ENCODE measurements at regions not wholly inside any gene's neighbourhood (a gene's known extent, or its start where the extent isn't known, plus 50 kb on each side); places are given as distances from the start of the nearest gene placed in this dataset.
"Not testable (repeated sequence)": the region's sequence is repeated elsewhere in the genome, so short reads cannot be mapped to it uniquely, and the experiment has no call there.

DNA sequence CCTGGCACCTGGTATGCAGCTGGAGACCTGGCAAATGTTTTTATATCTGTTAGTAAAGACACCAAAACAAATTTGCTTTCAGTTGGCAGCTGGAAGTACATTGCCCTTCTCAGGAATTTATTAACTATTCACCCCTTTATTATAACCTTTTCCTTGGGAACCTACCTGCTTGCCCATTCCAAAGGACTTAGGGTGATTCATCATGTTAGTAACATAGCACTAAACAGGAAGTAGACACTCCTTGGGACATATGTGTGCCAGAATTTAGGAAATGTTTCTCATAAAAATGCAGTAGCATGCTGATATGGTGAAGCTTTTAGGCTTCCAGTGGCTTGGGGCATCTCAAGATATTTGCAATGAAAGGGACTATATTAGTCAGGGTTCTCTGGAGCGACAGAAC lies 184.2 kb downstream of the DMAC1 start:
- no peak for DNase-seq

DNA sequence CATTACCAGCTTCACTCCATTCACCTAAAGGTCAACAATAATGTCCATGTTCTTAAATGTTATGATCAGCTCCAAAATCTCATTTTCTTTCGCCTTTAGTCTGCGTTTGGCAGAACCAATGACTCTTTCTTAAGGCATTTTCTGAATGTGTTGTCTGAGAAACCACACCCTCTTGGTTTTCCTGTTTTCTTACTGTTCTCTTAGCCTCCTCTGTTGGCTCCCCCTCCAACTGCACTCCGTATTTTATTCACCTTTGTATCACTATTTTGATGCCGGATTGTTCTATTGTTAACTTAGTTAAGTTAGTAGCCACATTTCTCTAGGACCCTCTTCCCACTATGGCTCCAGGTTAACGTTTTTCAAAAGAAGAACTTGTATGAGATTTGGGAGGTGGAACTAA lies 185.6 kb downstream of the DMAC1 start:
- no peak for DNase-seq

DNA sequence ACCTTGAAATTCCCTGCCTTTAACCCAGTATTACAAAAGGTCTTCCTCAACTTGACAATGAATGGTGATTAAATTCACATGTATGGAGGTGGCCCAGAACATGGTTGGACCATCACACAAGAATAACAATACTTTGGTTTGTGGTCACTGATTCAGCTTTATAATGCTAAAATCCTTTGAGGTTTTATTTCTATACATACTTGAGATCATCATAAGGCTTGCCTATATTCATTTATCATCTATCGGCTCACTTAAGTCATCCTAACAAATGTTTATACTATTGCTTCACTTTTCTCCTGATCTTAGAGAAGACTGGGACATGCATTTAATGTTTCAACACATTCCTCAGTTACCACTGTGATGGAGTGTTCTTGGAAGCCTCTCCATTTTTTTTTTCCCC lies 191.3 kb downstream of the DMAC1 start:
- no peak for DNase-seq

DNA sequence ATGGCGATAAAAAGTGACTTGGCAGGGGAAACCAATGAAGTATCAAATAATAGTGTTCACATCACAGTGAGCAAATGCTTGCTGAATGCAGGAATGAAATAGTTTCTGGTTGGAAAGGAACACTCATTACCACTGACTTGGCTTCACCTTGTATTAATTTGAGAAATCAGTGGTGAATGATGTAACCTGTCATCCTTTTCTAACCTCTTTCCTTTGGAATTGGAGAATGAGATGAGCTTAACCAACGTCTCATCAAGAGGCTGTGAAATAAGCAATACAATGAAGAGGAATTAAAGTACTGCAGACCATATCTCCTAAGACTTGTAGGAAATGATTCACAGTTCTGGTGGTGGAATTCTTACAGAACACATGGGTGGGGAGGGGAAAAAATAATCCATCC lies 192.2 kb downstream of the DMAC1 start:
- DNase-seq: no peak

DNA sequence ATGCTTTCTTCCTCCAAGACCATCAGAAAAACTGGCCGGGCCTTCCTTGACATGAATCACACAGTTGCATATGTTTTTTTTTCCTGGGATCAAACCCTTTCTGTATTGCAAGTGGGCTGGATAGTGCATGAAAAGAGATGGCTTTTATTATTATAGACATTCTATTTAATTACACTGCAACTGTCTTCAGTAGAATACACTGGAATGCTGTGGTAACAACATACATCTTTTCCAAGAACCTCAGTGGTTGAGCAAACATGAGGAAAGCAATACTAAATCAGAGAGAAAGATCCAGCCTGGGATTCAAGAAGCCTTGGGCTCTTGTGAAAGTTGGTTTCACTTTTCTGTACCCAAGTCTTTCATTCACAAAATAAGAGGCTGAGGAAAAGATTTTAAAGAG lies 193.0 kb downstream of the DMAC1 start:
- DNase-seq: no peak

DNA sequence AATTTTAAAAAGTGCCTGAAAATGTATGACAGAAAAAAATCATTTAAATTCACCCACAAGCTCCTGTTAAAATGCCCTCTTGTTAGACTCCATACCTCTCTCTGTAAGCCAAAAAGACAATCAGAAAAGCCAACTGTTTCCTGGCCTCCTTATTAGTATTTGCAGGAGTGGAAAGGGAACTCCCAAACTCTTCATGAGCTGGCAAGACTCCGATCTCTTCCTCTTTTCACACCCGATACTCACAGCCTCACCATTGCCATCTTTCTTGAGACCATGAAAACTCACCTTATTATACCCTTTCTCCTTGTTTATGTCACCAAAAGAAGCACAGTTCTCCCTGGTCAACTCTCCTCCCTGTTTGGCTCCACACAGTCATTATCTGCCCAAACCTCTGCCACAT lies 197.8 kb downstream of the DMAC1 start:
- no peak for DNase-seq

DNA sequence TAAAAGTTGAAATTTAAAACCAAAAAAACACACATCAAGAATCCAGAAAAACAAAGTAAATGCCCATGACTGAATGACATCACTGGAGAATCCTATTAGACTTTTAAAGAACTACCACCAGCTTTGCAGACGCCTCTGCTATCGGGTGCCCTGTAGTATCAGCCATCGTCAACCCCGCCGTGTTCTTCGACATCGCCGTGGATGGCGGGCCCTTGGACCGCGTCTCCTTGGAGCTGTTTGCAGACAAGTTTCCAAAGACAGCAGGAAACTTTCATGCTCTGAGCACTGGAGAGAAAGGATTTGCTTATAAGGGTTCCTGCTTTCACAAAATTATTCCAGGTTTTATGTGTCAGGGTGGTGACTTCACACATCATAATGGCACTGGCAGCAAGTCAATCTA lies 201.9 kb downstream of the DMAC1 start:
- no peak for DNase-seq

DNA sequence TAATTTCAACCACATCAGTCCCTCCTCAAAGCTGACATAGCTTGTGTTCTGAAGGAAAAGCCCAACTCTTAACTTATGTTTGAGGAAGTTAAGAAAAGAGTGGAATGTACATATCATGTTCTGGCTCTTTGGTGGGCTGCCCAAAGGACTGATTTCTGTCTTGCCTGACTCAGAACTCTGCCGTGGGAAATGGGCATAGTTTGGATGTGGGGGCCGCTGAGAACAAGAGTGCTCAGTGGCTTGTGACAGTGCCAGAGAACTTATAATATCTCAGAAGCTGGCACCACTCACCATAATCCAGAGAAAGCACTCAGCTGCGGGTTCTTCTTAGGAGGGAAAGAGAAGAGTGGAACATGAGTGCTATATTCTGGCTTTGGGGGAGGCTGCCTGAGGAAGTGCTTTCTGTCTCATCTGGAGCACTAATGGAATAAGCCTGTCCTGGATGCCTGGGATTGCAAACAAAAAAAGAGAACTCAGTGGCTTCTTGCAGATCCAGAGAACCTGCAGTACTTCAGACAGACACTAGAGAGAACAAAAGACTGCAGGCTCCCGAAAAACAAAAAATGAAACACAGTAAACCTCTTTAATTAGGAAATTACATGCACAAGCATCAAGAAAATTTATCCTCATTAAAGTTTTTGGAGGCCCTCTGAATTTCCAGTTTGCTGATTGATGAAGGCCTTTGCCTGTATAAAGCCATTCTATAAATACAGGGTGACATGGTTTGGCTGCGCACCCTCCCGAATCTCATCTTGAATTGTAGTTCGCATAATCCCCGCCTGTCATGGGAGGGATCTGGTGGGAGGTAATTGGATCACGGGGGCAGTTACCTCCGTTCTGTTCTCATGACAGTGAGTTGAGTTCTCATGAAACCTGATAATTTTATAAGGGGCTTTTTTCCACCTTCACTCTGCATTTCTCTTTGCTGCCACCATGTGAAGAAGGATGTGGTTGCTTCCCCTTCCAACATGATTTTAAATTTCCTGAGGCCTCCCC lies 207.0 kb downstream of the DMAC1 start:
- DNase-seq: no peak

DNA sequence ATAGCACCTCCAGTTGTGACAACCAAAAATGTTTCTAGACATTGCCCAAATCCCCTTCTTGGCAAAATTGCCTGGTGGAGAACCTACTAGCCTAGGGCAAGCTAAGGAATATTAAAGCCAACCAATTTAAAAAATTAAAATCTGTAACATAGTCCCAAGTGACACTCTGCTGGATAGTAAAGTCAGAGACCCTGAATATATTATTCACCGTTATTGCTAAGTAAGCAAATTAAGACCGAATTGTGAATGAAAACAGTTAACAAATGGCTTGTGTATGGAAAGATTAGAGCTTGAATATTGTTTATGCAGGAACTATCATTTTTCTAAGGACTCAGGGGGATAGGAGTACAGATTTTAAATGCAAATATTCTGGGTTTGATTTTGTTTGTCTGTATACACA lies 208.1 kb downstream of the DMAC1 start:
- DNase-seq: no peak

DNA sequence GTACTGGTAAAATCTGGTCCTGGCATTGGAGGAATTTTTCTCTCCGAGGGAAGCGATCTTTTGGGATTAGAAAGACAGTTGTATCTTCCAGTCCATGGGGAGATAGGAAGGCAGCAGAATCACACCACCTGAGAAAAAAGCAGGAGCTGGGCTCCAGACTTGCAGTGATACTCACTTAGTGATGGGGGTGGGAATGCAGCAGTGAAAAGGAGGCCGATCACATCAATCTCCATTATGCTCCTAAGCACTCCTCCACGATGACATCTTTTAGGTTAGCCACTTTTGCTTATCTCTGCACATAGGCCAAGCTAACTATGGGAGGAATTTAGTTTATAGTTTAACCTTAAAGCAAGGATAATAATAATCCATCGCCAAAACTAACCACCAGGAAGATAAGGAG lies 219.0 kb downstream of the DMAC1 start:
- no peak for DNase-seq

DNA sequence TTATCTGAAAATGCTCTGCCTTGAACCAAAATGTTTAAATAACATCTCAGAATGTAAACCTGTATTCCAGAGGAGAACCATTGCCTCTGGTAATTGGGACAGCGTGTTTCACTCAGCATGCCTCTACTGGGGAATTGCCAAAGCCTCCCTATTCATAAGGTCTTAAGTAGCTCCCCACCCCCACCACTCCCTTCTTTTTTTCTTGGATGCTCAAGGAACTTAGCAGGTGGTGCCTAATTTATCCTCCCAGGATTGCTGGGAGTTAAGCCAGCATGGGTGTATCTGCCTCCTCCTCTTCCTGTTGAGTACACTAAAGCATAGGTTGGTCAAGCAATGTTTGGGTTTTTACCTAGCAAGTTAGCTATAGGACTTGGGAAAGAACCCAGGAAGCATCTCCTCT lies 220.2 kb downstream of the DMAC1 start:
- DNase-seq: no peak

DNA sequence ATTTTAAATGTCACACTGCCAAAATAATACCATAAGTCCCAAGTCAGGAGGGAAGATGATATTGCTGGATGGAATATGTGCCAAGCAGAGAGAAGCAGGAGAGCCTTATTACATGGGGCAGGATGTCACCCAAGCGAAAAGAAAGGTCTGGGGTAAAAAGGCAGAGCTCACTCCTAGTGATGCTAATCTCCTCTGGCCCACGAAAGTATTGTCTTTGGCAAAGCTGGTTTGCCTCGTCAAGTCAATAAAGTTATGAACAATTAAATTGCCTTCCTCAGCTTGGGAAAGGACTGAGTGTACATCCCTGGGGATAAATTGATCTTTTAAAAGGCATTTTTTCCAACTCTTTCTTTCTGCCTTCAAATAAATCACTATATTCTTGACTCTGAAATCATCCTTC lies 220.6 kb downstream of the DMAC1 start:
- no peak for DNase-seq

DNA sequence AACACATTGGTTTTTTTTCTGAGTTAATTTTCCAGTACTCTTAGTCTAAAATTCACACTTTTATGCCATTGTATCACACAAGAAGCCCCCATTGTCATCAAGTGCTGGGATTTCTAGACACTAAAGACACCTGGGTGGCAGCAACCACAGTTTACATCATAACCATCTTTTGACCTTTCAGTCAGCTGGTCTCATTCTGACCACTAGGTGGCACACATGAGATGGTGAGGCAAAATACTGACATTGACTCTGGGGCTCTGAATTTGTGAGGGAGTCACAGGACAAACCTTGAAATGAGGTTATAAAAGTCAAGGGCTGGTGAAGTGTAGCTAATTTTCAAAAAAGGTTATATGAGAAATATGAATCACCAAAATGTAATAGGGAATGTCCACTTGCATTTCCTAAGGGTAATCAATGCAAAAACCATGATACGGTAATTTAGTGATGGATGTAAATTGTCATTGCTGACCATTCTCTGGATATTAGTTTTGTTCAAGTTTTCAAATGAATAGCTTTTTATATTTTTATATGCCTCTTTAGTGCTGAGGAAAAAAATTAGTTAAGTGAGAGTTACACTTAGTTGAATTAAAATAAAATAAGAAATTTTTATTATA lies 229.4 kb downstream of the DMAC1 start:
- no peak for DNase-seq

DNA sequence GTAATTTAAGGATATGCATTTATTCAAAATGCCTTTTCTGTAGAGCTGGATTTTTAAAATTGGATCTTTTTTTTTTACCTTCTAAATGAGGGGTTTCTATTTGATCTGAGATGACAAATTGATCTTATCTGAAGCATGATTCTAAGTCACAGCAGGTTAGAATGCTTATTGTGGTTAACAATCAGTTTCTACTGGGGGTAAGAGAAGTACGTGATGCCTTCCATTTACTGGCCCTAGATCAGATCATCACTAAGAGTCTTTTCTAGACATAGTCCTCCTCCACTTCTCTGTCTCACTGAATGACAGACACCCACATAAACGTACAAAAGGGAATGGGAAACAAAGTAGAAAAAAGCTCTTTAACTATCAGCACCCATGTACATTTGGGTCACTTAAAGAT lies 231.9 kb downstream of the DMAC1 start:
- DNase-seq: no peak

DNA sequence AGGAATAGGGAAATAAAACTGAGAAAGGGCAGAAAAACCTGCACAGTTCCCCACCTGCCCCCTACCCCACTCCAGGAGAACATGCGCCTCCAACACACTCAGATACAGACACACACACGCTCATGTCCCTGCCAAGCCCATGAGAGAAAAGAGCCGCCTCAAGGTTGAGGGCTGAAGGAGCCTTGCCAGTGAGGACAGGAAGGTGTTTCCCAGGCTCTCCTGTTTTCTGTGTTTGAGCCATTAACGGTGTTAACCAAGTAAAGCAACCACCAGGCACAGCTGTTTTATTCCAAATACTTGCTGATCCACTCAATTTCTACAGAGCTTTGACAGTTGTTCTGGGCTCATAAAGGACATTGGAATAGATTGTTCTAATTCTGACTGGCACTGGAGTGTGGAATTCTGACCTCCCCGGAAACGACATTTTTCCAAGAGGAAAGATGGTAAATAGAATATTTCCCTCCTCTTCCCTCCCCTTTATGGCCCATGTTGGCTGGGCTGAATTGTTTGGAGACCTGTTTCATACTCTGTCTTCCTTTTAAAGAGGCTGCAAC lies 238.0 kb downstream of the DMAC1 start:
- no peak for DNase-seq

DNA sequence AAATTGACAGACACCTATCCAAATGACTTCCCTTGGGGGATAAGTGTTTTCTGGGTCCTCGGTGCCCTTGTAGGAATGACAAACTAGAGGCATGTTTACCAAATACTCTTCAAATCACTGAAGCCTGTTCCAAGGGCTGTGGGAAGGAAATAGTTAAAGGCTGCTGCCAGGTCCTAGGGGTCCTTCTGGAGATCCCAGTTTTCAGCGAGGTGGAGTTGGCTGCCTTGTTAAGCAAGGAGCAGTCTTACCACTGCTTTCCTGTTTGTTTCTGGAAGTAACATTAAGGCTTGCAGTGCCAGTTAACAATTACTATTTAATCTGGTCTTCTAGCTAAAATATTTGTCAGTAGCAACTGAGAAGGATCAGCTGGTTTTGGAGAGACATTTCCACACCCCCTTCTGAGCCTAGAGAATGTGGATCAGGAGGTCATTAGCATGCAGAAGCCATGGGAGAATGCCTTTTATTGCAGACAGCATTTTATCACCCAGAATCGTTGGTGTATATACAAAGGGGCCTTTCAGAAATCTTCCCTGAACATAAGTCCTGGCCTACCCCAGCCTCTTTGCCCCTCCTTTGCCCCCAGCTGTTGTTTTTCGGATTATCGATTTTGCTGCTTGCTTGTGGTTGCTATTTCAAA lies 238.8 kb downstream of the DMAC1 start:
- no peak for DNase-seq

DNA sequence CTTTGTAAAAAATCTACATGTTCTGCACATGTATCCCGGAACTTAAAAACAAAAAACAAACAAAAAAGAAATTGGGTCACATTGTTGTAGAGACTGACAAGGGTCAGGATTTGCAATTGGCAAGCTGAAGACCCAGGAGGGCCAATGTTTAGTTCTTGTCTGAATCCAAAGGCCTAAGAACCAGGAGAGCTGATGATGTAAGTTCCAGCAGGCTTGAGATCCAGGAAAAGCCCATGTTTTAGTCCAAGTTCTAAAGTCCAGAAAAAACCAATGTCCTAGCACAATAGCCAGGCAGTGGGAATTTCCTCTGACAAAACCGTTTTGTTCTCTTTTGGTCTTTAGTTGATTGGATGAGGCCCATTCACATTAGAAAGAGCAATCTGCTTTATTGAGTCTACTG lies 244.9 kb downstream of the DMAC1 start:
- DNase-seq: no peak

DNA sequence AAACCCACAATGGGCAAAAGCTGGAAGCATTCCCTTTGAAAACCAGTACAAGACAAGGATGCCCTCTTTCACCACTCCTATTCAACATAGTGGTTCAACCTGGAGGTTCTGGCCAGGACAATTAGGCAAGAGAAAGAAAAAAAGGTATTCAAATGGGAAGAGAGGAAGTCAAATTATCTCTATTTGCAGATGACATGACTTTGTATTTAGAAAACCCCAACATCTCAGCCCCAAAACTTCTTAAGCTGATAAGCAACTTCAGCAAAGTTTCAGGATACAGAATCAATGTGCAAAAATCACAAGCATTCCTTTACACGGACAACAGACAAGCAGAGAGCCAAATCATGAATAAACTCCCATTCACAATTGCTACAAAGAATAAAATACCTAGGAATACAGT lies 246.9 kb downstream of the DMAC1 start:
- DNase-seq: not testable (repeated sequence)

DNA sequence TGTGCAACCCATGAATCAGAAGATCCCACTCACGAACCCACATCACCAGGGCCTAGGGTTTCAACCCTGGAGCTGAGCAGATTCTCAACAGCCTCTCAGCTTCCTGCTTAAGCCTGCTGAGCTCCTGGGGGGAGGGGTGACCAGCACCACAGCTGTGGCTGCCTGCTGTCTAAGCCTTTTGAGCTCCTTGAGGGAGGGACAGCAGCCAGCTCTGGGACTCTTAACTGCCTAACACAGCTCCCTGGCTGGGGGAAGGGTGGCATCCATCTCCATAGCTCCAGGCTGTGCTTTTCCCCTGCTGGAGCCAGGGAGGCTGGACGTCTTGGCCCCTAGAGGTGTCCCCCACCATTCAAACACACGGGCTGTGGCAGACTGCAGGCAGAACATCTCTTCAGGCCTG lies 250.3 kb downstream of the DMAC1 start:
- no peak for DNase-seq

DNA sequence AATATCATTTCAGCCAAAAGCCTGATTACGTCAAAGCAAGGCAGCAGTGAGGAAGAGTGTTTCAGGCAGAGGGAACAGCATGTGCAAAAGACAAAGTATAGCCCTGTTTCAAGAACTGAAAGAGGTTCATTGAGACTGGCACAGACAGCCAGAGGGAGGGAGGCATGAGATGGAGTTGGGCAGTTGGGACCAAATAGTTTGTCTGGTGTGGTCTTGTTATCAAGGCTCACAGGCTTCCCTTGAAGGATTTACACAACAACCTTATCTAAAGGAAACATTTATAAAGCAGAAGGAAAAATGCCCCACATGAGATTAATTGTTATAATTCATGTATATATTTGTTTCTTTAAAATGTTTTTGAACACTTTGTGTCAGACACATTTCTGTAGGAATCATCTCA lies 253.3 kb downstream of the DMAC1 start:
- DNase-seq: no peak

DNA sequence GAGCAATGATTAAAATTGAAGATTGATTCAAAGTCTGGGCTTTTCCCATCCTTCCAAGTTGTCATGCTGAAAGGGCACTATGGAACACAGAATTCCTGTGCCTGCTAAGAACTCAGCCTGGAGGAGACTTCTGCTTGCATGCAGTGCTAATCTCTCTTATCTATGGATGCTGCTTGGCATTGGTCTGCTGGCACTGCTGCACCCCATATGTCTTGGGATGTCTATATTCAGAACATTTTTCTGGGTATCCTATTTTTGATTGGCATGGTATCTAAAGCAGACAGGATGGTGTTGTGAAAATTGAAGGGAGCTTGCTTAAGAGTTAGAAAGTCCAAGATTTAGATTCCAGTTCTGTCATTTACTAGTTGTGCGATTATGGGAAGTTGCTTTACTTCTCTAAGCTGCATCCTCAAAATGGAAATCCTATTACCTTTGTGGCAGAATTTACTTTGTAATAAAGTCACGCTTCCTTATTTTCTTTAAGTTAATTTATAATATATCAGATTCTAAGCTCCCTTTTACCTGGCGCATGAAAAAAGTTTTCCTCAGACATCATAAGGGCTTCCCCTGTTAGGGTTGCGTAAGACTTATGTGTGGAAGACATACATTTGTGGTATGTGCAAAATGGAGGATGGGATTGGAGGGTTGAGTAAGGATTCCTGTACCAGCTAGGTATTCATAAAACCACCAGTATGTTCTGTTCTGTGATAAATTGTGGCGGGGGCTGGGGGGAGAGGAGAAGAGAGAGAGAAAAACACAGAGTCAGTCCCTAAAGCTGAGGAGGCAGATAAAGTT lies 254.0 kb downstream of the DMAC1 start:
- DNase-seq: no peak

DNA sequence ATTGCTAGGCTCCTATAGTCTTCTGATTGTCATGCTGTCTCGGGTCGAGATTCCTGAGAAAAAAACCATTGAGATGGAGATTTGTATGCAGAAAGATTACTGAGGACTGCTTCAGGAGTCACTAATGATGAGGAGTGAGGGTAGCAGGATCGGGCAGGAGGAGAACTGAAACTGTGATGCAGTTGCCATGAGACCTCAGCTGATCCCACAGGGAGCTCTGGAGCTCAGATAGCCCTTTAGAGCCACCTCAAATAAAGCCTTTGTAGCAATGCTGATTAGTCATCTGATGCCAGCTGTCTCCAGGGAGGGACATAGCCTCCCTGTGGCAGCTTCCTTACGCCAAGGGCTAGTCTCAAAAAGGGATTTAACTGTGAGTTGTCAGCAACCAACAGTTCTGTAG lies 256.9 kb downstream of the DMAC1 start:
- no peak for DNase-seq

DNA sequence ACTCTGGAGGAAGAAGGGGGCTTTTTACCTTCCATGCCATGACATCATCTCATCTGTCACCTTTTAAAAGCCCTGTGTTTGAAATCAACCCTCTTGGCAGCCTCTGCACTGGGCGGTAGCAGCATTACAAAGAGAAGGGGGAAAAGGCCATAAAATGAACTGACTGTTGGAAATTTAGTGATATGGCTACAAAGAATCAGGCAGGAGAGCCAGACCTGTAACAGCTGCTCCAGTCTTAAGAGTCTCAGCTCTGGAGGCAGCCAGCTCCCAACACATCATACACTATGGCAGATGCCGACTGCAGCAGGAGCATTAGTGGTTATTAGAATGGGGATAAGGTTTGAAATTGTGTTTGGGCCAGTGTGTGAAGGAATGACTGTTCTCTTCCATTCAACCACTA lies 257.5 kb downstream of the DMAC1 start:
- no peak for DNase-seq

All from GF-D8 (cell line).